H9 (cell line): ENCODE measurements at regions not wholly inside any gene's neighbourhood (a gene's known extent, or its start where the extent isn't known, plus 50 kb on each side); places are given as distances from the start of the nearest gene placed in this dataset.

Source experiments
- DNase-seq: peaks from one replicate; pipeline ENCODE4 v3.0.0-alpha.2; 2017
- H2AFZ ChIP-seq: one replicate; pipeline ENCODE4 v1.6.1; 2013; ENCODE audit warnings: mild to moderate bottlenecking, low read length, control low read depth, moderate library complexity
- H2AK5ac ChIP-seq: 2 replicates; pipeline ENCODE4 v1.6.1; 2013; ENCODE audit warnings: low read length, control low read depth, mixed read lengths; ENCODE audit not compliant: insufficient read length
- H2BK120ac ChIP-seq: one replicate; pipeline ENCODE4 v1.6.1; 2013; ENCODE audit warnings: low read depth, mild to moderate bottlenecking, low read length, control low read depth, inconsistent platforms; ENCODE audit not compliant: poor library complexity, severe bottlenecking
- H2BK12ac ChIP-seq: 2 replicates; pipeline ENCODE4 v1.6.1; 2013; ENCODE audit warnings: low read length, control low read depth, mixed read lengths, low read depth; ENCODE audit not compliant: insufficient read length
- H2BK15ac ChIP-seq: 2 replicates; pipeline ENCODE4 v1.6.1; 2013; ENCODE audit warnings: low read depth, low read length, control low read depth
- H2BK20ac ChIP-seq: one replicate; pipeline ENCODE4 v1.6.1; 2013; ENCODE audit warnings: low read depth, mild to moderate bottlenecking, low read length, control low read depth, inconsistent platforms; ENCODE audit not compliant: poor library complexity, severe bottlenecking
- H2BK5ac ChIP-seq: 2 replicates; pipeline ENCODE4 v1.6.1; 2013; ENCODE audit warnings: low read length, control low read depth, mixed read lengths; ENCODE audit not compliant: insufficient read length
- H3K14ac ChIP-seq: 2 replicates; pipeline ENCODE4 v1.6.1; 2013; ENCODE audit warnings: low read length, control low read depth; ENCODE audit not compliant: insufficient read depth
- H3K18ac ChIP-seq: 2 replicates; pipeline ENCODE4 v1.6.1; 2013; ENCODE audit warnings: low read depth, mild to moderate bottlenecking, mixed read lengths, low read length, control low read depth; ENCODE audit not compliant: insufficient read length
- H3K23ac ChIP-seq: 2 replicates; pipeline ENCODE4 v1.6.1; 2013; ENCODE audit warnings: low read length, control low read depth, mixed read lengths, low read depth; ENCODE audit not compliant: insufficient read length
- H3K23me2 ChIP-seq: 2 replicates; pipeline ENCODE4 v1.6.1; 2013; ENCODE audit warnings: low read depth, mild to moderate bottlenecking, mixed read lengths, low read length, control low read depth; ENCODE audit not compliant: insufficient read length, poor library complexity, severe bottlenecking
- H3K27ac ChIP-seq: 2 replicates; pipeline ENCODE4 v1.5.1; 2013; ENCODE audit warnings: low read length, control low read depth, mixed read lengths, low read depth; ENCODE audit not compliant: insufficient read length
- H3K27me3 ChIP-seq: 2 replicates; pipeline ENCODE4 v1.6.1; 2013; ENCODE audit warnings: low read length, control low read depth, inconsistent platforms; ENCODE audit not compliant: insufficient read depth
- H3K4ac ChIP-seq: 2 replicates; pipeline ENCODE4 v1.6.1; 2013; ENCODE audit warnings: low read depth, mild to moderate bottlenecking, control low read depth, inconsistent platforms, low read length, moderate library complexity
- H3K4me1 ChIP-seq: 2 replicates; pipeline ENCODE4 v1.6.1; 2013; ENCODE audit warnings: low read length, control low read depth, inconsistent platforms; ENCODE audit not compliant: insufficient read depth
- H3K4me2 ChIP-seq: 2 replicates; pipeline ENCODE4 v1.6.1; 2013; ENCODE audit warnings: low read length, control low read depth, mixed read lengths; ENCODE audit not compliant: insufficient read length, insufficient read depth
- H3K56ac ChIP-seq: 2 replicates; pipeline ENCODE4 v1.6.1; 2013; ENCODE audit warnings: low read depth, mild to moderate bottlenecking, mixed read lengths, low read length, control low read depth; ENCODE audit not compliant: insufficient read length
- H3K79me1 ChIP-seq: 2 replicates; pipeline ENCODE4 v1.6.1; 2013; ENCODE audit warnings: low read depth, mild to moderate bottlenecking, moderate library complexity, low read length, control low read depth, inconsistent platforms; ENCODE audit not compliant: insufficient read depth, poor library complexity, severe bottlenecking
- H3K79me2 ChIP-seq: 2 replicates; pipeline ENCODE4 v1.6.1; 2013; ENCODE audit warnings: low read length, control low read depth, inconsistent platforms; ENCODE audit not compliant: insufficient read depth
- H3K9ac ChIP-seq: 2 replicates; pipeline ENCODE4 v1.6.1; 2013; ENCODE audit warnings: low read length, control low read depth, mixed read lengths; ENCODE audit not compliant: insufficient read length; ENCODE audit errors: extremely low read depth
- H3K9me3 ChIP-seq: one replicate; pipeline ENCODE4 v1.6.1; 2013; ENCODE audit warnings: low read depth, low read length, inconsistent platforms; ENCODE audit not compliant: control insufficient read depth
- H3T11ph ChIP-seq: one replicate; pipeline ENCODE4 v1.6.1; 2013; ENCODE audit warnings: mild to moderate bottlenecking, low read length, control low read depth, inconsistent platforms
- H4K20me1 ChIP-seq: one replicate; pipeline ENCODE4 v1.6.1; 2013; ENCODE audit not compliant: control insufficient read depth, insufficient read length, insufficient read depth
- H4K5ac ChIP-seq: 2 replicates; pipeline ENCODE4 v1.6.1; 2013; ENCODE audit warnings: low read depth, mild to moderate bottlenecking, mixed read lengths, low read length, control low read depth; ENCODE audit not compliant: insufficient read length
- H4K8ac ChIP-seq: replicated peaks from 2 replicates; pipeline ENCODE4 v1.6.1; 2013; ENCODE audit warnings: low read length, control low read depth, mixed read lengths, low read depth; ENCODE audit not compliant: insufficient read length
- H4K91ac ChIP-seq: 2 replicates; pipeline ENCODE4 v1.6.1; 2013; ENCODE audit warnings: low read depth, mild to moderate bottlenecking, moderate library complexity, mixed read lengths, low read length, control low read depth; ENCODE audit not compliant: insufficient read length
- H3K27ac Mint-ChIP-seq, 3 experiments: 2 replicates in 2 of 3; 3 replicates in 1 of 3; pipeline ENCODE4 v1.8.0; 2020 to 2021; ENCODE audit warnings: mixed read lengths in 3 of 3, mild to moderate bottlenecking in 1 of 3, moderate library complexity in 1 of 3
- H3K27me3 Mint-ChIP-seq: 2 replicates; pipeline ENCODE4 v1.8.0; 2021; ENCODE audit warnings: low read depth, mild to moderate bottlenecking, moderate library complexity, mixed read lengths
- H3K36me3 Mint-ChIP-seq, 3 experiments: 2 replicates in 2 of 3; 3 replicates in 1 of 3; pipeline ENCODE4 v1.8.0; 2020 to 2021; ENCODE audit warnings: low read depth in 3 of 3, mixed read lengths in 3 of 3; ENCODE audit not compliant: insufficient read depth in 1 of 3
- H3K4me1 Mint-ChIP-seq, 2 experiments: 2 replicates each; pipeline ENCODE4 v1.8.0; 2020; ENCODE audit warnings: mixed read lengths in 2 of 2
- H3K4me3 Mint-ChIP-seq, 2 experiments: 2 replicates in 1 of 2; 3 replicates in 1 of 2; pipeline ENCODE4 v1.8.0; 2020 to 2021; ENCODE audit warnings: mild to moderate bottlenecking in 2 of 2, mixed read lengths in 2 of 2, moderate library complexity in 1 of 2
- H3K9me3 Mint-ChIP-seq, 2 experiments: 2 replicates in 1 of 2; 3 replicates in 1 of 2; pipeline ENCODE4 v1.8.0; 2020; ENCODE audit warnings: mild to moderate bottlenecking in 2 of 2, mixed read lengths in 2 of 2, moderate library complexity in 1 of 2
- WGBS: extraction: QIAGEN DNeasy Blood & Tissue Kit; methylation state at CpG from one replicate; pipeline ENCODE4 v1.1.7; 2013; ENCODE audit warnings: missing lambda C conversion rate, low lambda C conversion rate, mixed read lengths; ENCODE audit not compliant: insufficient read length; ENCODE audit errors: extremely low coverage; 5-methylcytosine and 5-hydroxymethylcytosine counted together
- TF ChIP-seq, protein P1 (sequence below): fragments of 200-600 bp; sonication (generic); conservative IDR thresholded peaks from 3 replicates; pipeline ENCODE4 v1.8.0; 2021; ENCODE audit warnings: antibody characterized with exemption, mild to moderate bottlenecking

DNA sequence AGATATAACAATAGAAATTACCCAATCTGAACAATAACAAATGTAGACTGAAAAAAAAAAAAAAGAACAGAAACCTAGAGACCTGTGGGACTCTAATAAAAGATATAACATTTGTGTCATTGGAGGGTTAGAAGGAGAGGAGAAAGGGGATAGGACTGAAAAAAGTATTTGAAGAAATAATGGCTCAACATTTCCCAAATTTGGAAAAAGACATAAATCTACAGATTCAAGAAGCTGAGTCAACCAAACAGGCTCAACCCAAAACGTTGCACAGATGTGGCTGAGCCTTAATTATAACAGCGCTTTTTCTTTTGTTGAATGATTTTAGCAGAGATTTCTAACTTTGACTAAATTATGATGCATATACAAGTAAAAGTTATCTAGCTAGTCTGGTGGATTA, 131.3 kb downstream of the TMTC3 start:
- H3K79me2 ChIP-seq: no peaks in the 10 kb centered on the region
- H3K9me3 ChIP-seq: no peaks in the 10 kb centered on the region
- no peak overlapping the region for H3K27ac ChIP-seq
- H3K18ac ChIP-seq: no peak overlapping the region
- H3K23ac ChIP-seq: no peak overlapping the region
- no peak overlapping the region for H2AFZ ChIP-seq
- Mint-ChIP-seq H3K4me3 (no peak overlapping the region), H3K36me3 (no peaks in the 10 kb centered on the region; a peak in 1 of 7 replicates), H3K27ac (no peak overlapping the region), H3K9me3 (no peaks in the 10 kb centered on the region; a peak in 1 of 5 replicates), H3K27me3 (no peaks in the 10 kb centered on the region), H3K4me1 (peaks cover 0 to 2% of the 10 kb centered on the region in 2 experiments; a peak in 1 of 4 replicates)
- no peaks in the 10 kb centered on the region for H3K23me2 ChIP-seq
- H3K4me1 ChIP-seq: no peaks in the 10 kb centered on the region
- no peaks in the 10 kb centered on the region for H3K79me1 ChIP-seq
- no peak overlapping the region for H2BK120ac ChIP-seq
- no peaks in the 10 kb centered on the region for H4K20me1 ChIP-seq
- H2BK20ac ChIP-seq: no peak overlapping the region
- no peak overlapping the region for H3K56ac ChIP-seq
- TF ChIP-seq, protein P1, sequence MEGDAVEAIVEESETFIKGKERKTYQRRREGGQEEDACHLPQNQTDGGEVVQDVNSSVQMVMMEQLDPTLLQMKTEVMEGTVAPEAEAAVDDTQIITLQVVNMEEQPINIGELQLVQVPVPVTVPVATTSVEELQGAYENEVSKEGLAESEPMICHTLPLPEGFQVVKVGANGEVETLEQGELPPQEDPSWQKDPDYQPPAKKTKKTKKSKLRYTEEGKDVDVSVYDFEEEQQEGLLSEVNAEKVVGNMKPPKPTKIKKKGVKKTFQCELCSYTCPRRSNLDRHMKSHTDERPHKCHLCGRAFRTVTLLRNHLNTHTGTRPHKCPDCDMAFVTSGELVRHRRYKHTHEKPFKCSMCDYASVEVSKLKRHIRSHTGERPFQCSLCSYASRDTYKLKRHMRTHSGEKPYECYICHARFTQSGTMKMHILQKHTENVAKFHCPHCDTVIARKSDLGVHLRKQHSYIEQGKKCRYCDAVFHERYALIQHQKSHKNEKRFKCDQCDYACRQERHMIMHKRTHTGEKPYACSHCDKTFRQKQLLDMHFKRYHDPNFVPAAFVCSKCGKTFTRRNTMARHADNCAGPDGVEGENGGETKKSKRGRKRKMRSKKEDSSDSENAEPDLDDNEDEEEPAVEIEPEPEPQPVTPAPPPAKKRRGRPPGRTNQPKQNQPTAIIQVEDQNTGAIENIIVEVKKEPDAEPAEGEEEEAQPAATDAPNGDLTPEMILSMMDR: no peak
- H4K91ac ChIP-seq: no peak overlapping the region
- no peak for DNase-seq
- H3T11ph ChIP-seq: no peak overlapping the region
- H3K27me3 ChIP-seq: no peaks in the 10 kb centered on the region
- H2AK5ac ChIP-seq: no peak overlapping the region
- H3K9ac ChIP-seq: no peak overlapping the region
- no peak overlapping the region for H2BK12ac ChIP-seq
- WGBS: no CpG with 5 or more reads among the region's 2 CpGs
- no peak overlapping the region for H4K8ac ChIP-seq
- no peak overlapping the region for H2BK15ac ChIP-seq
- no peak overlapping the region for H3K4ac ChIP-seq
- H4K5ac ChIP-seq: no peak overlapping the region
- H2BK5ac ChIP-seq: no peak overlapping the region
- no peak overlapping the region for H3K4me2 ChIP-seq
- H3K14ac ChIP-seq: no peak overlapping the region
